Uterus (tissue), 3 donors: ENCODE measurements at regions not wholly inside any gene's neighbourhood (a gene's known extent, or its start where the extent isn't known, plus 50 kb on each side); places are given as distances from the start of the nearest gene placed in this dataset.

Experiments used
- DNase-seq, 2 donors: peaks; one replicate each; pipeline ENCODE4 v3.0.0-alpha.2; 2019 to 2020
- H3K27ac ChIP-seq, 2 donors: fragments of 200-600 bp; sonication (generic); 1 replicate in 1 of 2; 2 replicates in 1 of 2; pipeline ENCODE4 v1.5.1; 2016 to 2018
- H3K27me3 ChIP-seq, 2 donors: fragments of 200-600 bp; sonication (generic); one replicate each; pipeline ENCODE4 v1.5.1; 2018 to 2019; ENCODE audit warnings: control low read depth in 1 of 2
- H3K36me3 ChIP-seq, 2 donors: fragments of 200-600 bp; sonication (generic); one replicate each; pipeline ENCODE4 v1.5.1; 2019; ENCODE audit warnings: control low read depth in 1 of 2
- H3K4me1 ChIP-seq, 2 donors: fragments of 200-600 bp; sonication (generic); one replicate each; pipeline ENCODE4 v1.5.1; 2018 to 2019; ENCODE audit warnings: control low read depth in 1 of 2
- H3K4me3 ChIP-seq, 2 donors: fragments of 200-600 bp; sonication (generic); 1 replicate in 1 of 2; 2 replicates in 1 of 2; pipeline ENCODE4 v1.5.1; 2018 to 2019; ENCODE audit warnings: mild to moderate bottlenecking in 1 of 2
- H3K9me3 ChIP-seq, 2 donors: fragments of 200-600 bp; sonication (generic); one replicate each; pipeline ENCODE4 v1.5.1; 2019; ENCODE audit warnings: control low read depth in 1 of 2
- CTCF ChIP-seq, 4 experiments: fragments of 200-600 bp in 2 of 4; fragments of 450-650 bp in 2 of 4; sonication (generic) in 2 of 4; IDR thresholded peaks; one replicate each; pipeline ENCODE4 v1.5.1; 2016 to 2019; ENCODE audit warnings: antibody characterized with exemption in 4 of 4, mild to moderate bottlenecking in 2 of 4, moderate library complexity in 1 of 4
- POLR2A ChIP-seq, 2 donors: fragments of 450-650 bp; IDR thresholded peaks; one replicate each; pipeline ENCODE4 v1.6.1; 2016; ENCODE audit warnings: antibody characterized with exemption in 2 of 2, mild to moderate bottlenecking in 1 of 2, moderate library complexity in 1 of 2
- intact Hi-C: fragments of 100-400 bp; cut with DNase I; formaldehyde crosslinking; loops from one replicate; pipeline ENCODE4 v1.15.1; 2023; ENCODE audit warnings: low total_unique reads
- donor health status: DM: yes; HTN: yes; CAD: no.

- Histone ChIP-seq H3K9me3 (no peaks in the 10 kb centered on the region), H3K27ac (no peak overlapping the region), H3K36me3 (no peaks in the 10 kb centered on the region), H3K4me1 (no peaks in the 10 kb centered on the region), H3K27me3 (no peaks in the 10 kb centered on the region), H3K4me3 (no peak overlapping the region)
- intact Hi-C loops: loop anchor here (5.0 kb wide), 1 partner anchor 763 kb away; the partner anchor contains the start of gene THBS1
- TF ChIP-seq POLR2A (IDR thresholded peaks at IDR 0.05): no peak
- TF ChIP-seq CTCF (IDR thresholded peaks at IDR 0.05): no peak
- no peak for DNase-seq
These were observed 254.9 kb upstream of the RASGRP1 start for GRCh38 chr15:38819387-38819950.

GRCh38 chr15:38823263-38823662 lies 258.6 kb upstream of the RASGRP1 start:
- H3K4me1 ChIP-seq: no peaks in the 10 kb centered on the region

GRCh38 chr15:38824719-38825118 lies 260.1 kb upstream of the RASGRP1 start:
- DNase-seq: no peak
- Histone ChIP-seq H3K4me3 (no peak overlapping the region), H3K27ac (no peak overlapping the region), H3K9me3 (no peaks in the 10 kb centered on the region), H3K27me3 (no peaks in the 10 kb centered on the region), H3K36me3 (no peaks in the 10 kb centered on the region), H3K4me1 (no peaks in the 10 kb centered on the region)
- intact Hi-C loops: no loop called here
- no peak for TF ChIP-seq CTCF (IDR thresholded peaks at IDR 0.05)
- no peak for TF ChIP-seq POLR2A (IDR thresholded peaks at IDR 0.05)

More at GRCh38 chr15:38823263-38823662, 258.6 kb upstream of the RASGRP1 start:
- no peaks in the 10 kb centered on the region for H3K9me3 ChIP-seq
- H3K36me3 ChIP-seq: no peaks in the 10 kb centered on the region
- no peak for DNase-seq
- TF ChIP-seq CTCF (IDR thresholded peaks at IDR 0.05) (no peak), POLR2A (IDR thresholded peaks at IDR 0.05) (no peak)
- no peak overlapping the region for H3K4me3 ChIP-seq
- intact Hi-C loops: no loop called here
- no peaks in the 10 kb centered on the region for H3K27me3 ChIP-seq
- no peak overlapping the region for H3K27ac ChIP-seq

GRCh38 chr15:38826880-38827279 lies 262.3 kb upstream of the RASGRP1 start:
- no peak for DNase-seq
- no peaks in the 10 kb centered on the region for H3K27me3 ChIP-seq
- intact Hi-C loops: no loop called here
- H3K4me1 ChIP-seq: no peaks in the 10 kb centered on the region
- H3K9me3 ChIP-seq: no peaks in the 10 kb centered on the region
- no peak overlapping the region for H3K4me3 ChIP-seq
- no peak for TF ChIP-seq POLR2A (IDR thresholded peaks at IDR 0.05)
- no peak for TF ChIP-seq CTCF (IDR thresholded peaks at IDR 0.05)
- no peak overlapping the region for H3K27ac ChIP-seq
- no peaks in the 10 kb centered on the region for H3K36me3 ChIP-seq

- no peaks in the 10 kb centered on the region for H3K36me3 ChIP-seq
- TF ChIP-seq POLR2A (IDR thresholded peaks at IDR 0.05) (no peak), CTCF (IDR thresholded peaks at IDR 0.05) (no peak)
- no peak for DNase-seq
These were observed 263.5 kb upstream of the RASGRP1 start for GRCh38 chr15:38828031-38828532.

More at GRCh38 chr15:38828031-38828532, 263.5 kb upstream of the RASGRP1 start:
- no peak overlapping the region for H3K27ac ChIP-seq
- H3K4me3 ChIP-seq: no peak overlapping the region
- no peaks in the 10 kb centered on the region for H3K9me3 ChIP-seq
- no peaks in the 10 kb centered on the region for H3K27me3 ChIP-seq
- no peaks in the 10 kb centered on the region for H3K4me1 ChIP-seq
- intact Hi-C loops: no loop called here
